GM19328 (cell line): ENCODE measurements at regions not wholly inside any gene's neighbourhood (a gene's known extent, or its start where the extent isn't known, plus 50 kb on each side); places are given as distances from the start of the nearest gene placed in this dataset.
"Not testable (repeated sequence)": the region's sequence is repeated elsewhere in the genome, so short reads cannot be mapped to it uniquely, and the experiment has no call there.

Experiments
- ATAC-seq: cut with Tn5 transposase; IDR thresholded peaks from one replicate; pipeline ENCODE4 v1.9.1; 2021; ENCODE audit warnings: mild to moderate bottlenecking, moderate library complexity; ENCODE audit not compliant: unreplicated experiment

GRCh38 chr6:179340-179950 lies 112.8 kb upstream of the DUSP22 start:
- no peak for ATAC-seq

- not testable (repeated sequence) for ATAC-seq
Measured at GRCh38 chr6:180091-180694, 112.1 kb upstream of the DUSP22 start.

GRCh38 chr6:181049-181654 lies 111.1 kb upstream of the DUSP22 start:
- no peak for ATAC-seq

GRCh38 chr6:183668-184067 lies 108.6 kb upstream of the DUSP22 start:
- no peak for ATAC-seq

GRCh38 chr6:184161-184700 lies 108.1 kb upstream of the DUSP22 start:
- no peak for ATAC-seq

- no peak for ATAC-seq
Measured at GRCh38 chr6:186340-186965, 105.8 kb upstream of the DUSP22 start.

GRCh38 chr6:187210-187861 lies 105.0 kb upstream of the DUSP22 start:
- ATAC-seq: no peak

- peak; percentile 48 for ATAC-seq
Measured at GRCh38 chr6:188821-189655, 103.2 kb upstream of the DUSP22 start.

GRCh38 chr6:189676-190075 lies 102.6 kb upstream of the DUSP22 start:
- ATAC-seq: no peak

GRCh38 chr6:190596-191395 lies 101.5 kb upstream of the DUSP22 start:
- ATAC-seq: no peak

GRCh38 chr6:191487-192312 lies 100.6 kb upstream of the DUSP22 start:
- no peak for ATAC-seq

GRCh38 chr6:192313-192664 lies 100.0 kb upstream of the DUSP22 start:
- no peak for ATAC-seq

GRCh38 chr6:193180-193579 lies 99.1 kb upstream of the DUSP22 start:
- ATAC-seq: no peak

- ATAC-seq: no peak
Measured at GRCh38 chr6:193773-194310, 98.4 kb upstream of the DUSP22 start.

- no peak for ATAC-seq
Measured at GRCh38 chr6:195861-196360, 96.4 kb upstream of the DUSP22 start.

GRCh38 chr6:196543-196942 lies 95.7 kb upstream of the DUSP22 start:
- ATAC-seq: no peak

- no peak for ATAC-seq
Measured at GRCh38 chr6:203661-204060, 88.6 kb upstream of the DUSP22 start.

- ATAC-seq: no peak
Measured at GRCh38 chr6:206264-206663, 86.0 kb upstream of the DUSP22 start.
